Adrenal gland (tissue), 5 donors: ENCODE measurements at regions not wholly inside any gene's neighbourhood (a gene's known extent, or its start where the extent isn't known, plus 50 kb on each side); places are given as distances from the start of the nearest gene placed in this dataset.

ENCODE experiments used
- CTCF ChIP-seq, 6 experiments: fragments of 450-650 bp in 4 of 6; fragments of 200-600 bp in 2 of 6; sonication (generic) in 1 of 6; IDR thresholded peaks; 1 replicate in 5 of 6; 2 replicates in 1 of 6; pipeline versions ENCODE4 v1.5.1 to v1.8.0; 2016 to 2021; ENCODE audit warnings: antibody characterized with exemption in 6 of 6, mild to moderate bottlenecking in 2 of 6, moderate library complexity in 1 of 6
- POLR2A ChIP-seq, 2 donors: fragments of 450-650 bp; IDR thresholded peaks; one replicate each; pipeline ENCODE4 v1.6.1; 2017; ENCODE audit warnings: antibody characterized with exemption in 2 of 2, mild to moderate bottlenecking in 2 of 2, moderate library complexity in 1 of 2
- donor health status: DM: no; HTN: no; CAD: no.

DNA sequence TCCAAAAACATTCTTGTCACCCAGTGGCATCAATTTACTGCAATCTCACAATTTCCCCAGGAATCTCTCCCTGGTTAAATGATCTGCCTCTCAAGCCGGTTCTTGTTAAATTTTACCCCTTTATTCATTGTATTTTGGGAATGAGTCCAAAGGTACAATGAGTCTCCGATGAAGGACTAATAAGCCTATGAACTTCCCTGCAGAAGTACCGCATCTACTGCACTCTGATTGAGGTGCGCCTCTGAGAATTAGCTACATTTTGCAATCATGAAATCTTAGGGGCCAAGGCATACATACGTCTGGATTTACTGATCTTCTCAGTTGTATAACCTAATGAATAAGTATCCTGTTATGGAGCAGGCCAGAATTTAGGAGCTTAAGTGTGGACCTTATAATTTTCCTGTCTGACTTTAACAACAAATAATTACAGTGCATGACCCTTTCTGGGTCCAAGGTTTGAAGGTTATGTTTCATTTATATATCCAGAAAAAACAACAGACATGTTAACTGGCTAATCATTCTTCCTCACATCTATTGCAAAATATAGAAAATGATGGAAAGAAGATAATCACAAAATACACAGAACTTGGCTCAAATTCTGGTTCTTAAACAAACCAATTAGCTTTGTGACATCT is 261.8 kb upstream of the NRXN1 start:
- TF ChIP-seq CTCF (IDR thresholded peaks at IDR 0.05) (no peak), POLR2A (IDR thresholded peaks at IDR 0.05) (no peak)
